ENCODE measurements at regions not wholly inside any gene's neighbourhood (a gene's known extent, or its start where the extent isn't known, plus 50 kb on each side); places are given as distances from the start of the nearest gene placed in this dataset.

- H3K27me3 ChIP-seq (replicated peaks; ENCODE audit: insufficient read depth): peaks cover 33% of the 10 kb centered on the region
- intact Hi-C loops (cut with DNase I): no loop called here
- DNase-seq (ENCODE audit: low spot score): no peak
- TF ChIP-seq POLR2AphosphoS5 (IDR thresholded peaks at IDR 0.05) (no peak), POLR2A (IDR thresholded peaks at IDR 0.05) (no peak)
- TF ChIP-seq, protein P1, sequence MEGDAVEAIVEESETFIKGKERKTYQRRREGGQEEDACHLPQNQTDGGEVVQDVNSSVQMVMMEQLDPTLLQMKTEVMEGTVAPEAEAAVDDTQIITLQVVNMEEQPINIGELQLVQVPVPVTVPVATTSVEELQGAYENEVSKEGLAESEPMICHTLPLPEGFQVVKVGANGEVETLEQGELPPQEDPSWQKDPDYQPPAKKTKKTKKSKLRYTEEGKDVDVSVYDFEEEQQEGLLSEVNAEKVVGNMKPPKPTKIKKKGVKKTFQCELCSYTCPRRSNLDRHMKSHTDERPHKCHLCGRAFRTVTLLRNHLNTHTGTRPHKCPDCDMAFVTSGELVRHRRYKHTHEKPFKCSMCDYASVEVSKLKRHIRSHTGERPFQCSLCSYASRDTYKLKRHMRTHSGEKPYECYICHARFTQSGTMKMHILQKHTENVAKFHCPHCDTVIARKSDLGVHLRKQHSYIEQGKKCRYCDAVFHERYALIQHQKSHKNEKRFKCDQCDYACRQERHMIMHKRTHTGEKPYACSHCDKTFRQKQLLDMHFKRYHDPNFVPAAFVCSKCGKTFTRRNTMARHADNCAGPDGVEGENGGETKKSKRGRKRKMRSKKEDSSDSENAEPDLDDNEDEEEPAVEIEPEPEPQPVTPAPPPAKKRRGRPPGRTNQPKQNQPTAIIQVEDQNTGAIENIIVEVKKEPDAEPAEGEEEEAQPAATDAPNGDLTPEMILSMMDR (IDR thresholded peaks at IDR 0.05): no peak
- H3K4me1 ChIP-seq (replicated peaks): no peaks in the 10 kb centered on the region
- no peak overlapping the region for H3K27ac ChIP-seq
- no peak overlapping the region for H3K4me3 ChIP-seq
- H3K9me3 ChIP-seq: no peaks in the 10 kb centered on the region
- no peaks in the 10 kb centered on the region for H3K36me3 ChIP-seq
- 50% methylated on average over 4 of the region's 4 CpGs for WGBS
These were observed 149.9 kb downstream of the ENGASE start for GRCh38 chr17:79224476-79224875.

DNA sequence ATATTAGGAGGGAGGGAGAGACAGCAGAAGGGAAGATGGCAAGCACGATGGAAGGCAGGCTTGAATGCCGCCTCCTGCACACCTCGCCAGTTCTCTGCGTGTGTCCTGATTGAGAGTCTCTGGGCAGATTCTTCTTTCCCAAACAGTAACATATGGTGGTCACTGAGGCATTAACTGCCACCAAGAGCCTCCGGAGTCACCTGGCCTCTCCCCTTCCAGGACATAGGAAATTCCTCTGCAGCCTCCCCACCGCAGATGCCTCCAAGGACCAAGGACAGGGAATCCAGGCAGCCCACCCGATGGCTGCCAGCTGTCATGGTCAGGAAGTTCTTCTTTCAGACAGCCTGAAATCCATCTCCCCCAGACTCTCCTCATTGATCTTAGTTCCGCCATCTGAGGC lies 149.3 kb downstream of the ENGASE start:
- WGBS: 62% methylated on average over 8 of the region's 8 CpGs
- H3K4me3 ChIP-seq: no peak overlapping the region
- no peaks in the 10 kb centered on the region for H3K4me1 ChIP-seq (replicated peaks)
- TF ChIP-seq POLR2AphosphoS5 (IDR thresholded peaks at IDR 0.05): no peak
- TF ChIP-seq, protein P1 (IDR thresholded peaks at IDR 0.05): no peak
- TF ChIP-seq POLR2A (IDR thresholded peaks at IDR 0.05): no peak
- H3K9me3 ChIP-seq: no peaks in the 10 kb centered on the region
- intact Hi-C loops (cut with DNase I): no loop called here
- no peak overlapping the region for H3K27ac ChIP-seq
- DNase-seq (ENCODE audit: low spot score): no peak
- no peaks in the 10 kb centered on the region for H3K36me3 ChIP-seq
- peaks cover 35% of the 10 kb centered on the region for H3K27me3 ChIP-seq (replicated peaks; ENCODE audit: insufficient read depth)

GRCh38 chr17:79223471-79223870 lies 148.8 kb downstream of the ENGASE start:
- no peak for DNase-seq (ENCODE audit: low spot score)
- WGBS: 34% methylated on average over 9 of the region's 9 CpGs
- Histone ChIP-seq H3K27me3 (replicated peaks; ENCODE audit: insufficient read depth) (peaks cover 37% of the 10 kb centered on the region), H3K4me3 (no peak overlapping the region), H3K36me3 (no peaks in the 10 kb centered on the region), H3K9me3 (no peaks in the 10 kb centered on the region), H3K4me1 (replicated peaks) (no peaks in the 10 kb centered on the region), H3K27ac (no peak overlapping the region)
- TF ChIP-seq, protein P1 (IDR thresholded peaks at IDR 0.05): no peak
- TF ChIP-seq POLR2AphosphoS5 (IDR thresholded peaks at IDR 0.05): no peak
- no peak for TF ChIP-seq POLR2A (IDR thresholded peaks at IDR 0.05)
- intact Hi-C loops (cut with DNase I): no loop called here

GRCh38 chr17:79221597-79221996 lies 147.0 kb downstream of the ENGASE start:
- Histone ChIP-seq H3K4me1 (replicated peaks) (no peaks in the 10 kb centered on the region), H3K36me3 (no peaks in the 10 kb centered on the region), H3K4me3 (no peak overlapping the region), H3K9me3 (no peaks in the 10 kb centered on the region), H3K27ac (no peak overlapping the region), H3K27me3 (replicated peaks; ENCODE audit: insufficient read depth) (peaks cover 34% of the 10 kb centered on the region)
- TF ChIP-seq, protein P1 (IDR thresholded peaks at IDR 0.05): no peak
- no peak for TF ChIP-seq POLR2AphosphoS5 (IDR thresholded peaks at IDR 0.05)
- no peak for TF ChIP-seq POLR2A (IDR thresholded peaks at IDR 0.05)
- DNase-seq (ENCODE audit: low spot score): no peak
- intact Hi-C loops (cut with DNase I): no loop called here
- WGBS: 62% methylated on average over 8 of the region's 8 CpGs

DNA sequence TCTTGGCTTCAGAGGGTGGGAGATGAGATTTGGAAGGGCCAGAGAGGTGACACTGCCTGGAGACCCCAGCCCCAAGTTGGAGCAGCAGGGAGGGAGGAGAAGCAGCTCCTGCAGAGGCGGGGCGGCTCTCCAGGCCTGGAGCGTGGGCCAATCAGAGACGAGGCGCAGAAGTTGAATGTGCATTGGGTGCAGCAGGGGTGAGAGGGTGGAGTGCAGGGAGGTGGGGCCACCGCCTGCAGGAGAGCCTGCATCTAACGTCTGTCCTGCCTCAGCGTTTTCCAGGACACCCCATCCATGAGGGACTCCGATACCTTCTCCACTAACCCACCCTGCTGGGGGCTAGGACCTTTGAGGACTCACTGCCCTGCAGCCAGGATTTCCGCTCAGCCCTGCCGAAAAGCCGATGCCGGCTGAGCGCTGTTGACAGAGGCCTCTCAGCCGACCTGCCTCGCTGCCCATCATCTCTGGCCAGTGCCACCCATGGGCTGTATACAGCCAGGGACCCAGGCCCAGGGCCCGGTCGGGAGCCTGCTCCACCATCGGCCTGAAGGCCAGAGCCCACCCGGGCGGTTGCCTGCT lies 146.2 kb downstream of the ENGASE start:
- TF ChIP-seq POLR2A (IDR thresholded peaks at IDR 0.05): no peak
- TF ChIP-seq POLR2AphosphoS5 (IDR thresholded peaks at IDR 0.05): no peak
- TF ChIP-seq, protein P1 (IDR thresholded peaks at IDR 0.05): no peak
- H3K27me3 ChIP-seq (replicated peaks; ENCODE audit: insufficient read depth): peaks cover 38% of the 10 kb centered on the region
- no peaks in the 10 kb centered on the region for H3K4me1 ChIP-seq (replicated peaks)
- intact Hi-C loops (cut with DNase I): no loop called here
- no peaks in the 10 kb centered on the region for H3K9me3 ChIP-seq
- H3K27ac ChIP-seq: no peak overlapping the region
- DNase-seq (ENCODE audit: low spot score): no peak
- no peaks in the 10 kb centered on the region for H3K36me3 ChIP-seq
- 20% methylated on average over 21 of the region's 21 CpGs for WGBS
- no peak overlapping the region for H3K4me3 ChIP-seq

All from prostate gland (tissue), 2 donors.